Tibial artery (tissue), 4 donors: ENCODE measurements at regions not wholly inside any gene's neighbourhood (a gene's known extent, or its start where the extent isn't known, plus 50 kb on each side); places are given as distances from the start of the nearest gene placed in this dataset.
A peak's percentile ranks its signal among the peaks of the same experiment; 100 is the strongest.

ENCODE experiments used
- DNase-seq, 2 donors: peaks; one replicate each; pipeline ENCODE4 v3.0.0-alpha.2; 2019
- H3K27ac ChIP-seq, 2 donors: fragments of 200-600 bp; sonication (generic) in 1 of 2; 1 replicate in 1 of 2; 2 replicates in 1 of 2; pipeline ENCODE4 v1.5.1; 2018 to 2019; ENCODE audit warnings: mild to moderate bottlenecking in 1 of 2
- H3K27me3 ChIP-seq, 2 donors: fragments of 200-600 bp; sonication (generic) in 1 of 2; one replicate each; pipeline versions ENCODE4 v1.5.1 to v1.6.0; 2016 to 2019
- H3K36me3 ChIP-seq, 3 donors: fragments of 200-600 bp; sonication (generic) in 2 of 3; one replicate each; pipeline ENCODE4 v1.5.1; 2016 to 2019; ENCODE audit warnings: mild to moderate bottlenecking in 2 of 3
- H3K4me1 ChIP-seq, 4 donors: fragments of 200-600 bp; sonication (generic) in 2 of 4; 1 replicate in 3 of 4; 2 replicates in 1 of 4; pipeline ENCODE4 v1.5.1; 2016 to 2019
- H3K4me3 ChIP-seq, 2 donors: fragments of 200-600 bp; sonication (generic) in 1 of 2; 1 replicate in 1 of 2; 2 replicates in 1 of 2; pipeline ENCODE4 v1.5.1; 2018 to 2019; ENCODE audit warnings: mild to moderate bottlenecking in 2 of 2
- H3K9me3 ChIP-seq, 3 donors: fragments of 200-600 bp; sonication (generic) in 1 of 3; one replicate each; pipeline ENCODE4 v1.5.1; 2016 to 2019
- intact Hi-C: fragments of 100-400 bp; cut with DNase I; formaldehyde crosslinking; loops from one replicate; pipeline ENCODE4 v1.15.0; 2023; ENCODE audit warnings: low total_unique reads
- TF ChIP-seq, protein P1 (sequence below), 2 experiments: fragments of 200-600 bp in 1 of 2; fragments of 450-650 bp in 1 of 2; IDR thresholded peaks; one replicate each; pipeline ENCODE4 v1.5.1; 2017 to 2019; ENCODE audit warnings: antibody characterized with exemption in 2 of 2, mild to moderate bottlenecking in 1 of 2, moderate library complexity in 1 of 2

DNA sequence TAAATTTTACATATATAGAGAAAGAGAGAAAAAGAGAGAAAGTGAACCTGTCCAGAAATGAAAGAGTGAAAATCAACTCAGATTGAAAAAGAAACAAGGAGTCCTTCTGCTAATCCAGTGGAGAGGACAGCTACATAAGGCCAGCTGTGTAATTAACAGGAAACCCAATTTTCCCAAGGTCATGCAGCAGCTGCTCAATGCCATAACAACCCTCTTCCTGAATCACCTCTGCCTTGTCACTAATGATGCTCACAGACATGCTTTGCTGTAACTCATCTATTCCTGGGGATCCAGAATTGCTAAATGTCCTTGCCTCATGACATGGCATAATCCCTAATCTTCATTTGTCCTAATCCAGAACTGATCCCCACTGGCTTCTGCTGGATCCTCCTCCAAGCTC is 288.6 kb downstream of the NEBL start:
- H3K36me3 ChIP-seq = no peaks in the 10 kb centered on the region
- DNase-seq = no peak

DNA sequence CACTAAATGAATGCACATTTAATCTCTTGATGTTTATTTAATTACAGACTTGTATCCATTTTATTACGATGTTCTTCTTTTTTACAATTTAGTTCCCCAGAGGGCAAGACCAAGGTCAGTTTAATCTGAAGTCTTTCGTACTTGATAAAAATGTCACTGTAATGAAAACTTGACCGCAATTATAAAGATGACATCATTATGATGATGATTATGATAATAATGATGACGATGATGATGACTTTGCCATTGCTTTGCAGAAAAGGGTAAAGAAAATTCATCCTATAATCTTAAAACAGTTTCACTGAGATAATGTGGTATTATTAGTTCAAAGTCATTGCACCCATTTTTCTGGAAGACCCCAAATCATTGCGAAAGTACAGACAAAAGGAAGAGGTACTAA is 290.1 kb downstream of the NEBL start:
- no peaks in the 10 kb centered on the region for H3K9me3 ChIP-seq
- H3K4me3 ChIP-seq = no peak overlapping the region
- H3K27me3 ChIP-seq = no peaks in the 10 kb centered on the region
- no peaks in the 10 kb centered on the region for H3K4me1 ChIP-seq
- H3K27ac ChIP-seq = no peak overlapping the region
- intact Hi-C loops = no loop called here
- TF ChIP-seq, protein P1, sequence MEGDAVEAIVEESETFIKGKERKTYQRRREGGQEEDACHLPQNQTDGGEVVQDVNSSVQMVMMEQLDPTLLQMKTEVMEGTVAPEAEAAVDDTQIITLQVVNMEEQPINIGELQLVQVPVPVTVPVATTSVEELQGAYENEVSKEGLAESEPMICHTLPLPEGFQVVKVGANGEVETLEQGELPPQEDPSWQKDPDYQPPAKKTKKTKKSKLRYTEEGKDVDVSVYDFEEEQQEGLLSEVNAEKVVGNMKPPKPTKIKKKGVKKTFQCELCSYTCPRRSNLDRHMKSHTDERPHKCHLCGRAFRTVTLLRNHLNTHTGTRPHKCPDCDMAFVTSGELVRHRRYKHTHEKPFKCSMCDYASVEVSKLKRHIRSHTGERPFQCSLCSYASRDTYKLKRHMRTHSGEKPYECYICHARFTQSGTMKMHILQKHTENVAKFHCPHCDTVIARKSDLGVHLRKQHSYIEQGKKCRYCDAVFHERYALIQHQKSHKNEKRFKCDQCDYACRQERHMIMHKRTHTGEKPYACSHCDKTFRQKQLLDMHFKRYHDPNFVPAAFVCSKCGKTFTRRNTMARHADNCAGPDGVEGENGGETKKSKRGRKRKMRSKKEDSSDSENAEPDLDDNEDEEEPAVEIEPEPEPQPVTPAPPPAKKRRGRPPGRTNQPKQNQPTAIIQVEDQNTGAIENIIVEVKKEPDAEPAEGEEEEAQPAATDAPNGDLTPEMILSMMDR (IDR thresholded peaks at IDR 0.05) = no peak
- H3K36me3 ChIP-seq = no peaks in the 10 kb centered on the region
- no peak for DNase-seq

More for the DNA sequence above, 288.6 kb downstream of the NEBL start:
- no peaks in the 10 kb centered on the region for H3K4me1 ChIP-seq
- no peak overlapping the region for H3K27ac ChIP-seq
- no peak overlapping the region for H3K4me3 ChIP-seq
- H3K27me3 ChIP-seq = no peaks in the 10 kb centered on the region
- intact Hi-C loops = no loop called here
- TF ChIP-seq, protein P1 (IDR thresholded peaks at IDR 0.05) = no peak
- H3K9me3 ChIP-seq = no peaks in the 10 kb centered on the region

DNA sequence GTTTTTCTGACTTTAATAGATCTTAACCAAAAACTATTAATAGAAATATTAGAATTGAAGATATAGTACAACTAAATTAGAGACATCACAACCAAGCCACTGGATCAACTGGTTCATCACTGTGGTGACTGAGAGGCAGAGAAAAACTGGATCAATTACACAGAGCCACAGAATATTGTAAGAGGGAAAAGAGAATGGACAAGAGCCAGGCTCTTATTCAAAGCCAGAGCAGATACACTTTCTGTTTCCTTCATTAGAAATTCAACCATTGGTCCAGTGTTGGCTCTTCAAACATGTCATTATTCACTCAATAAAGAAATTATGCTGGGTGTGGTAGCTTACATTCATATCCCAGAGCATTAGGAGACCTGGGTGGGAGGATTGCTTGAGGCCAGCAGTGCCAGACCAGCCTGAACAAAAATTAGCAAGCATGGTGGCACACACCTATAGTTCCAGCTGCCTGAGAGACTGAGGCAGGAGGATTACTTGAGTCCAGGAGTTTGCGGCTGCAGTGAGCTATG is 295.1 kb downstream of the NEBL start:
- no peaks in the 10 kb centered on the region for H3K27me3 ChIP-seq
- H3K4me1 ChIP-seq = peaks cover 0 to 20% (median 6%) of the 10 kb centered on the region in 4 donors
- DNase-seq = no peak
- H3K36me3 ChIP-seq = no peaks in the 10 kb centered on the region
- no peak overlapping the region for H3K4me3 ChIP-seq
- no peak overlapping the region for H3K27ac ChIP-seq
- no peaks in the 10 kb centered on the region for H3K9me3 ChIP-seq
- intact Hi-C loops = no loop called here
- TF ChIP-seq, protein P1 (IDR thresholded peaks at IDR 0.05) = no peak

DNA sequence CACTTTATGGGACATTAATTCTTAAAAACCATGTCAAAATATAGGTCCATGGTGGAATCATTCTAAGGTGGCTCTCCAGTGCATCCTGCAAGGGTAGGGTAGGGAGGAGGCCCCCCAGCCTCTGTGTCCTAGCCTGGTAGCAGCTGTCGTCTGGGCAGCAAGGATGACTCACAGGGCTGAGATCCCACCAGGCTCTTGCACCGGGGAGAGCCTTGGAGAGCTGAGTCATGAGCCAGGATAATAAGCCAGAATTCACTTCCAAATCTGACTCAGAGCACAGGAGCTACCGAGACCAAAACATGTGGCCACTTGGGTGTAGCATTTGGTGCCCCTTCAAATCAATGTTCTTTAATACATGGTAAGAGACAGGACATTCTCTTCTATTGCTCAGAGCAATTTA is 298.5 kb downstream of the NEBL start:
- Histone ChIP-seq H3K9me3 (no peaks in the 10 kb centered on the region), H3K27ac (peak overlapping the region; percentile 52 to 63), H3K4me1 (peaks cover 0 to 32% (median 7%) of the 10 kb centered on the region in 4 donors), H3K4me3 (no peak overlapping the region), H3K36me3 (no peaks in the 10 kb centered on the region), H3K27me3 (no peaks in the 10 kb centered on the region)
- intact Hi-C loops = no loop called here
- DNase-seq = peak; percentile 84 to 90
- TF ChIP-seq, protein P1 (IDR thresholded peaks at IDR 0.05) = no peak

DNA sequence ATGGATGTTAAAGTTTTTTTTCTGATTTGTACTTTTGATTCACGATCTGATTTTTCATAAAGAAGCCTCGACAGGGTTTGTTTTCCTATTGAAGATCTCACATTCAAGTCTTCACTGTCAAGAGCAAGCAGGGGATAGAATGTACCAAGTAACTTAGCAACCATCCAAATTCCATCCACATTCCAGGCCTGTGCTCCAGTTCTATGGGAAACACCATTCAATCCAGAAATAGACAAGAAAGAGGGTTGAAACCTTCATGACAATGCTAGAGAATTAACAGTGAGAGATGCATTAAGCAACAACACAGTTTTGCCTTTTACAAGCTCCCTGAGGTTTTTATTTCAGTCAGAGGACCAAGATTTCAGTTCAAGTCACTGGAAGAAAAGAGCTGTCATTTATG is 300.2 kb downstream of the NEBL start:
- no peaks in the 10 kb centered on the region for H3K36me3 ChIP-seq
- DNase-seq = no peak
- peaks cover 0 to 33% (median 7%) of the 10 kb centered on the region in 4 donors for H3K4me1 ChIP-seq
- no peaks in the 10 kb centered on the region for H3K27me3 ChIP-seq
- H3K4me3 ChIP-seq = no peak overlapping the region
- no peaks in the 10 kb centered on the region for H3K9me3 ChIP-seq
- TF ChIP-seq, protein P1 (IDR thresholded peaks at IDR 0.05) = no peak
- peak overlapping the region; percentile 52 to 53 for H3K27ac ChIP-seq
- intact Hi-C loops = no loop called here
